Body of pancreas (tissue), 4 donors: ENCODE measurements at regions not wholly inside any gene's neighbourhood (a gene's known extent, or its start where the extent isn't known, plus 50 kb on each side); places are given as distances from the start of the nearest gene placed in this dataset.

Experiments
- ATAC-seq: fragments of 150-250 bp; one replicate; pipeline ENCODE4 v1.9.1; 2016
- DNase-seq, 4 donors: peaks; one replicate each; pipeline ENCODE4 v3.0.0-alpha.2; 2019
- H3K27ac ChIP-seq, 4 donors: fragments of 200-600 bp; sonication (generic); 1 replicate in 3 of 4; 2 replicates in 1 of 4; pipeline versions ENCODE4 v1.5.1 to v1.6.1; 2016 to 2019; ENCODE audit warnings: mild to moderate bottlenecking in 1 of 4, mixed read lengths in 1 of 4, moderate library complexity in 1 of 4
- H3K27me3 ChIP-seq, 2 donors: fragments of 200-600 bp; sonication (generic); one replicate each; pipeline ENCODE4 v1.6.0; 2016; ENCODE audit warnings: mild to moderate bottlenecking in 1 of 2
- H3K36me3 ChIP-seq, 2 donors: fragments of 200-600 bp; sonication (generic); replicated peaks in 1 of 2; 2 replicates each; pipeline ENCODE4 v1.5.1; 2016; ENCODE audit warnings: low read depth in 2 of 2; ENCODE audit not compliant: insufficient read depth in 1 of 2
- H3K4me1 ChIP-seq: fragments of 200-600 bp; sonication (generic); one replicate; pipeline ENCODE4 v1.6.0; 2016
- H3K4me3 ChIP-seq, 2 donors: fragments of 200-600 bp; sonication (generic); 1 replicate in 1 of 2; 2 replicates in 1 of 2; pipeline ENCODE4 v1.5.1; 2016 to 2019
- H3K9me3 ChIP-seq, 3 donors: fragments of 200-600 bp; sonication (generic); 1 replicate in 2 of 3; 2 replicates in 1 of 3; pipeline ENCODE4 v1.5.1; 2016
- CTCF ChIP-seq, 7 experiments: fragments of 450-650 bp in 4 of 7; fragments of 200-600 bp in 3 of 7; sonication (generic) in 3 of 7; IDR thresholded peaks; one replicate each; pipeline ENCODE4 v1.5.1; 2016 to 2019; ENCODE audit warnings: antibody characterized with exemption in 7 of 7
- POLR2A ChIP-seq, 3 donors: fragments of 450-650 bp; IDR thresholded peaks; one replicate each; pipeline ENCODE4 v1.6.1; 2016; ENCODE audit warnings: antibody characterized with exemption in 3 of 3, mild to moderate bottlenecking in 2 of 3
- WGBS, 2 donors: methylation state at CpG; one replicate each; pipeline ENCODE4 v1.1.5; 2017; 5-methylcytosine and 5-hydroxymethylcytosine counted together
- intact Hi-C: fragments of 100-400 bp; cut with DNase I; formaldehyde crosslinking; loops from one replicate; pipeline ENCODE4 v1.15.1; 2023

- DNase-seq (no peak), ATAC-seq (peak; percentile 16)
- Histone ChIP-seq H3K9me3 (no peaks in the 10 kb centered on the region), H3K4me3 (no peak overlapping the region), H3K36me3 (no peaks in the 10 kb centered on the region), H3K4me1 (peaks cover 7% of the 10 kb centered on the region), H3K27ac (peak overlapping the region in 1 of 4 donors; percentile 28), H3K27me3 (no peaks in the 10 kb centered on the region)
- WGBS, 2 donors = 32 to 37% methylated on average over 2 of the region's 2 CpGs
- intact Hi-C loops = loop anchor here (10.0 kb wide), 1 partner anchor 425 kb away; the partner anchor contains the start of gene FAT4
- TF ChIP-seq CTCF (IDR thresholded peaks at IDR 0.05) (no peak), POLR2A (IDR thresholded peaks at IDR 0.05) (no peak)
Measured at GRCh38 chr4:125739760-125740159, 425.0 kb downstream of the FAT4 start.

GRCh38 chr4:125741825-125742452 lies 427.2 kb downstream of the FAT4 start:
- Histone ChIP-seq H3K4me1 (no peaks in the 10 kb centered on the region), H3K4me3 (no peak overlapping the region), H3K27me3 (no peaks in the 10 kb centered on the region), H3K36me3 (no peaks in the 10 kb centered on the region), H3K9me3 (no peaks in the 10 kb centered on the region), H3K27ac (no peak overlapping the region)
- DNase-seq (no peak), ATAC-seq (peak; percentile 56)
- 54 to 58% methylated on average over 8 of the region's 8 CpGs for WGBS, 2 donors
- TF ChIP-seq CTCF (IDR thresholded peaks at IDR 0.05) = peak; percentile 21 to 63 (median 52)
- no peak for TF ChIP-seq POLR2A (IDR thresholded peaks at IDR 0.05)
- intact Hi-C loops = loop anchor here (10.0 kb wide), 1 partner anchor 427 kb away; the partner anchor contains the start of gene FAT4

GRCh38 chr4:125744891-125745364 lies 430.2 kb downstream of the FAT4 start:
- WGBS, 2 donors = 70 to 90% methylated on average over 4 to 13 of the region's 23 CpGs
- H3K27me3 ChIP-seq = no peaks in the 10 kb centered on the region
- H3K4me1 ChIP-seq = no peaks in the 10 kb centered on the region
- intact Hi-C loops = loop anchor here (10.0 kb wide), 1 partner anchor 430 kb away; the partner anchor contains the start of gene FAT4
- H3K27ac ChIP-seq = no peak overlapping the region
- no peak for DNase-seq
- H3K4me3 ChIP-seq = no peak overlapping the region
- TF ChIP-seq CTCF (IDR thresholded peaks at IDR 0.05) (no peak), POLR2A (IDR thresholded peaks at IDR 0.05) (no peak)
- no peak for ATAC-seq
- H3K36me3 ChIP-seq = no peaks in the 10 kb centered on the region
- no peaks in the 10 kb centered on the region for H3K9me3 ChIP-seq

GRCh38 chr4:125749354-125749753 lies 434.6 kb downstream of the FAT4 start:
- intact Hi-C loops = loop anchor here (10.0 kb wide), 1 partner anchor 435 kb away; the partner anchor contains the start of gene FAT4

More at GRCh38 chr4:125749354-125749753, 434.6 kb downstream of the FAT4 start:
- DNase-seq = no peak
- TF ChIP-seq POLR2A (IDR thresholded peaks at IDR 0.05) (no peak), CTCF (IDR thresholded peaks at IDR 0.05) (no peak)
- H3K36me3 ChIP-seq = no peaks in the 10 kb centered on the region
- H3K9me3 ChIP-seq = no peaks in the 10 kb centered on the region
- H3K4me1 ChIP-seq = no peaks in the 10 kb centered on the region
- H3K27me3 ChIP-seq = no peaks in the 10 kb centered on the region
- no peak overlapping the region for H3K4me3 ChIP-seq
- H3K27ac ChIP-seq = no peak overlapping the region
- ATAC-seq = no peak
